Esophagus squamous epithelium (tissue), 5 donors: ENCODE measurements at regions not wholly inside any gene's neighbourhood (a gene's known extent, or its start where the extent isn't known, plus 50 kb on each side); places are given as distances from the start of the nearest gene placed in this dataset.

Source experiments
- DNase-seq: peaks from one replicate; lab custom pipeline; 2025; lab: John Stamatoyannopoulos, UW
- H3K27ac ChIP-seq, 4 donors: fragments of 200-600 bp; sonication (generic); one replicate each; pipeline ENCODE4 v1.5.1; 2016 to 2019; ENCODE audit warnings: mild to moderate bottlenecking in 1 of 4
- H3K27me3 ChIP-seq, 4 donors: fragments of 200-600 bp; sonication (generic); 1 replicate in 3 of 4; 2 replicates in 1 of 4; pipeline versions ENCODE4 v1.5.1 to v1.6.0; 2017 to 2021; ENCODE audit warnings: antibody characterized with exemption in 1 of 4
- H3K36me3 ChIP-seq, 3 donors: fragments of 200-600 bp; sonication (generic); one replicate each; pipeline ENCODE4 v1.5.1; 2016 to 2019
- H3K4me1 ChIP-seq, 3 donors: fragments of 200-600 bp; sonication (generic); one replicate each; pipeline ENCODE4 v1.5.1; 2017 to 2019
- H3K4me3 ChIP-seq, 4 donors: fragments of 200-600 bp; sonication (generic); 1 replicate in 3 of 4; 2 replicates in 1 of 4; pipeline ENCODE4 v1.5.1; 2016 to 2019; ENCODE audit warnings: mild to moderate bottlenecking in 2 of 4, moderate library complexity in 1 of 4
- H3K9me3 ChIP-seq, 3 donors: fragments of 200-600 bp; sonication (generic); one replicate each; pipeline ENCODE4 v1.5.1; 2016 to 2019
- POLR2A ChIP-seq, 4 donors: fragments of 450-650 bp; IDR thresholded peaks; one replicate each; pipeline ENCODE4 v1.6.1; 2017; ENCODE audit warnings: antibody characterized with exemption in 4 of 4, mild to moderate bottlenecking in 4 of 4, moderate library complexity in 3 of 4
- WGBS, 2 donors: methylation state at CpG; one replicate each; pipeline ENCODE4 v1.1.5; 2018; 5-methylcytosine and 5-hydroxymethylcytosine counted together
- intact Hi-C: fragments of 100-400 bp; cut with DNase I; formaldehyde crosslinking; loops from one replicate; pipeline ENCODE4 v1.15.0; 2022
- TF ChIP-seq, protein P1 (sequence below), 6 experiments: fragments of 450-650 bp in 4 of 6; fragments of 200-600 bp in 2 of 6; sonication (generic) in 2 of 6; IDR thresholded peaks; one replicate each; pipeline ENCODE4 v1.5.1; 2016 to 2019; ENCODE audit warnings: antibody characterized with exemption in 6 of 6, mild to moderate bottlenecking in 4 of 6, moderate library complexity in 4 of 6
- donor health status: DM: yes; HTN: yes; CAD: no.

DNA sequence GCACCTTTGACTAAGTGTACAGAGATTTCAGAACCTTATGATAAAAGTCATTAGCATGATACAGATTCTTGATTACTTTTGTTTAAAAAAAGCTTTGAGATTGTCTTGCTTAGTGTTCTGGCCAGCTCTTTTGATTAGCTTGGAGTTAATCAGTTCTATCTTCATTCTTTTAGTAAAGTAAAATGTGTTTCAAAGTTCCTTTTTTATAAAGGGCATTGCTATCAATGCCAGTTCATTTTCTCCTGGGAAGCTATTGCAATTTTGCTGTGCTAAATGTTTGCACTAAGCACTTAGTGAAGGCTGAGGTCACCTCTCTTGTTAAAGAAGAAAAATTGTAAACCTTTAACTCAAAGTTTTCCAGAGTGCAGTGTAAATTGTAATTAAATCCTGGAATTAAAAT lies 946.7 kb upstream of the TMPRSS15 start:
- Histone ChIP-seq H3K27ac (no peak overlapping the region), H3K9me3 (no peaks in the 10 kb centered on the region), H3K36me3 (no peaks in the 10 kb centered on the region), H3K27me3 (no peaks in the 10 kb centered on the region), H3K4me3 (no peak overlapping the region), H3K4me1 (no peaks in the 10 kb centered on the region)
- no peak for DNase-seq
- intact Hi-C loops: no loop called here
- no peak for TF ChIP-seq POLR2A (IDR thresholded peaks at IDR 0.05)
- TF ChIP-seq, protein P1, sequence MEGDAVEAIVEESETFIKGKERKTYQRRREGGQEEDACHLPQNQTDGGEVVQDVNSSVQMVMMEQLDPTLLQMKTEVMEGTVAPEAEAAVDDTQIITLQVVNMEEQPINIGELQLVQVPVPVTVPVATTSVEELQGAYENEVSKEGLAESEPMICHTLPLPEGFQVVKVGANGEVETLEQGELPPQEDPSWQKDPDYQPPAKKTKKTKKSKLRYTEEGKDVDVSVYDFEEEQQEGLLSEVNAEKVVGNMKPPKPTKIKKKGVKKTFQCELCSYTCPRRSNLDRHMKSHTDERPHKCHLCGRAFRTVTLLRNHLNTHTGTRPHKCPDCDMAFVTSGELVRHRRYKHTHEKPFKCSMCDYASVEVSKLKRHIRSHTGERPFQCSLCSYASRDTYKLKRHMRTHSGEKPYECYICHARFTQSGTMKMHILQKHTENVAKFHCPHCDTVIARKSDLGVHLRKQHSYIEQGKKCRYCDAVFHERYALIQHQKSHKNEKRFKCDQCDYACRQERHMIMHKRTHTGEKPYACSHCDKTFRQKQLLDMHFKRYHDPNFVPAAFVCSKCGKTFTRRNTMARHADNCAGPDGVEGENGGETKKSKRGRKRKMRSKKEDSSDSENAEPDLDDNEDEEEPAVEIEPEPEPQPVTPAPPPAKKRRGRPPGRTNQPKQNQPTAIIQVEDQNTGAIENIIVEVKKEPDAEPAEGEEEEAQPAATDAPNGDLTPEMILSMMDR (IDR thresholded peaks at IDR 0.05): no peak

DNA sequence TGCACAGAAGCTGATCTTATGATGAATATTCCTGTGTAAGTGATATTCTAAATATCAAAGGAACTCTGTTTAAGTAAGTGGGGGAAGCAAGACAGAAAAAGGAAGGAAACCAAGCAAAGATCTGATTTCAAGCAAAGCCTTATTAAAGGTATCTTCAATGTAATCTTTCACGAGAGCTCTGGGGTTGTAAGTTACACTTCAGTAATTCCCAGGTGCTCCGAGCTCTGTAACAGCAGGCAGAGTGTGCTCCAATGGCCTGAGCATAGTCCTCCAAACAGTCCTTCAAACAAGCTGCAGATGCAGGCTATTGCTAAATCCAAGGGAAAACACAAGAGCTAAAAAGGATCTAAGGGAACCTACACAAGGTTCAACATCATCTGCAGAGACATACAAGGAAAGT lies 949.7 kb upstream of the TMPRSS15 start:
- Histone ChIP-seq H3K27me3 (no peaks in the 10 kb centered on the region), H3K27ac (no peak overlapping the region), H3K4me1 (no peaks in the 10 kb centered on the region), H3K9me3 (no peaks in the 10 kb centered on the region), H3K36me3 (no peaks in the 10 kb centered on the region), H3K4me3 (no peak overlapping the region)
- WGBS, 2 donors: 40 to 55% methylated on average over 2 of the region's 2 CpGs
- intact Hi-C loops: no loop called here
- TF ChIP-seq, protein P1 (IDR thresholded peaks at IDR 0.05): no peak
- TF ChIP-seq POLR2A (IDR thresholded peaks at IDR 0.05): no peak
- no peak for DNase-seq

DNA sequence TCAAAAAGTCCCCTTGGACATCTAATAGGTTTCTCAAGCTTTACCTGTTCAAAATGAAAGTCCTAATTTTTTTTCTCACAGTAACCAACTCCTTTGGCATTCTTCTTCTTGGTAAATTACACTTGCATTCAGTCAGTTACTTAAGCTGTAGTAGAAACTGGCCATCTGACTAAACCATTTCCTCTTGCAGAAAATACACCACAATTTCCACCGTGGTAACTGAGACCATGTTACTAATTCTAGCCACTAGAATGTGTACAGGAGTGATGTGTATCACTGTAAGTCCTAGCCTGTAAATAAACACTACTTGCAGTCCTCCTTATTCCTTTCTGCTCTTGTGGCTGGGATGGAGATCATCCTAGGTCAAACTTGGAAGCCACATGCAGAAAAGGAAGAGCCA lies 965.4 kb upstream of the TMPRSS15 start:
- Histone ChIP-seq H3K27me3 (no peaks in the 10 kb centered on the region), H3K9me3 (peaks cover 0 to 2% (median 0%) of the 10 kb centered on the region in 3 donors), H3K4me1 (no peaks in the 10 kb centered on the region), H3K36me3 (no peaks in the 10 kb centered on the region), H3K27ac (no peak overlapping the region), H3K4me3 (no peak overlapping the region)
- 25 to 44% methylated on average over 1 of the region's 1 CpG for WGBS, 2 donors
- TF ChIP-seq, protein P1 (IDR thresholded peaks at IDR 0.05): no peak
- no peak for TF ChIP-seq POLR2A (IDR thresholded peaks at IDR 0.05)
- no peak for DNase-seq
- intact Hi-C loops: no loop called here

DNA sequence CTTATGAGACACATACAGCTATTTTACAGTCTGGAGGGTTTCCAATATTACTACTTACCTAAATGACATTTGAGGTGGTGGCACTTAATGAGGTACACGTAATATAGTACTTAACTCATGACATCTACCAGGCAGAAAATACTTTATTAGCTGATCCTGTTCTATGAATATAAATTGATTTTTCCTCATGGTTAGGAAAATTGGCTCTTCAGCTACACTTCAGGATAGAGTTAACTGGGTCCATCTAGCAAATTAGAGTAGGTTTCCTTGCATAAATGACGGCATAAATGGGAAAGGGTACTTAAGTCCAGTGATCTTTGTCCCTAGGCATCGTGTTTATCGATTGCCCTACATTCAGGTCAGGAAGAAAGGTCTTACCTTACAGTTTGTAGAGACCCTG lies 988.8 kb upstream of the TMPRSS15 start:
- Histone ChIP-seq H3K27ac (no peak overlapping the region), H3K4me1 (no peaks in the 10 kb centered on the region), H3K36me3 (no peaks in the 10 kb centered on the region), H3K27me3 (no peaks in the 10 kb centered on the region), H3K9me3 (no peaks in the 10 kb centered on the region), H3K4me3 (no peak overlapping the region)
- intact Hi-C loops: no loop called here
- DNase-seq: no peak
- WGBS, 2 donors: 56 to 63% methylated on average over 4 of the region's 4 CpGs
- no peak for TF ChIP-seq POLR2A (IDR thresholded peaks at IDR 0.05)
- TF ChIP-seq, protein P1 (IDR thresholded peaks at IDR 0.05): no peak

DNA sequence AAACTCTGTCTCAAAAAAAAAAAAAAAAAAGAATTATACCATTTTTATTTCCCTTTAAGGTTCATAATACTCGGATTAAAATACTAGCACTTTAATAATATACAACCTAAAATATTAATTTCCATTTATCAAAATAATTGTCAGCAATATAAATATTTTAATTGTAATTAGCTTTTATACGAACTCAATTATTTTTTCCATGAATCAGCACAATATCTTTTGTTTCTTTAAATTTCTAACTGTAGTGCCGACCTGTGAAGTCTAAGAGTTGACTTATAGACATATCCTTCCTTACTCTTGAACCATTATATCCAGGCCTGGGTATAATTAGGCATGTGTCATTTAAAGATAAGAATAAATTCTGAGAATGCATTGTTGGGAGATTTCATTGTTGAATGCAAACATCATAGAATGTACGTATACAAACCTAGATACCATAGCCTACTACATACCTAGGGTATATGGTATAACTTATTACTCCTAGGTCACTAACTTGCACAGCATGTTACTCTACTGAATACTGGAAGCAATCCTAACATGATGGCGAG lies 996.7 kb upstream of the TMPRSS15 start:
- no peaks in the 10 kb centered on the region for H3K27me3 ChIP-seq
- no peak overlapping the region for H3K27ac ChIP-seq
- no peaks in the 10 kb centered on the region for H3K4me1 ChIP-seq
- 59 to 62% methylated on average over 5 of the region's 5 CpGs for WGBS, 2 donors
- H3K4me3 ChIP-seq: no peak overlapping the region
- TF ChIP-seq POLR2A (IDR thresholded peaks at IDR 0.05): no peak
- TF ChIP-seq, protein P1 (IDR thresholded peaks at IDR 0.05): no peak
- H3K36me3 ChIP-seq: no peaks in the 10 kb centered on the region
- no peaks in the 10 kb centered on the region for H3K9me3 ChIP-seq
- intact Hi-C loops: no loop called here
- DNase-seq: no peak
